Thoracic aorta (tissue), 2 donors: ENCODE measurements at regions not wholly inside any gene's neighbourhood (a gene's known extent, or its start where the extent isn't known, plus 50 kb on each side); places are given as distances from the start of the nearest gene placed in this dataset.

Experiments used
- ATAC-seq: fragments of 150-250 bp; one replicate; pipeline ENCODE4 v1.8.0; 2017; ENCODE audit warnings: low read depth; ENCODE audit not compliant: insufficient number of reproducible peaks, low FRiP score
- DNase-seq: peaks from one replicate; pipeline ENCODE4 v3.0.0-alpha.2; 2020; ENCODE audit warnings: low spot score
- H3K27ac ChIP-seq, 2 donors: fragments of 200-600 bp; sonication (generic); 1 replicate in 1 of 2; 2 replicates in 1 of 2; pipeline ENCODE4 v1.5.1; 2016; ENCODE audit warnings: mild to moderate bottlenecking in 2 of 2, moderate library complexity in 2 of 2
- H3K27me3 ChIP-seq: fragments of 200-600 bp; sonication (generic); replicated peaks from 2 replicates; pipeline ENCODE4 v1.6.0; 2016; ENCODE audit warnings: mild to moderate bottlenecking; ENCODE audit not compliant: insufficient read depth
- H3K36me3 ChIP-seq: fragments of 200-600 bp; sonication (generic); one replicate; pipeline ENCODE4 v1.5.1; 2016
- H3K4me1 ChIP-seq, 2 donors: fragments of 200-600 bp; sonication (generic); 1 replicate in 1 of 2; 2 replicates in 1 of 2; pipeline versions ENCODE4 v1.5.1 to v1.6.0; 2016; ENCODE audit warnings: low read depth in 2 of 2, mild to moderate bottlenecking in 1 of 2; ENCODE audit not compliant: control insufficient read depth in 1 of 2
- H3K4me3 ChIP-seq: fragments of 200-600 bp; sonication (generic); 2 replicates; pipeline ENCODE4 v1.5.1; 2016; ENCODE audit warnings: mild to moderate bottlenecking
- H3K9me3 ChIP-seq: fragments of 200-600 bp; sonication (generic); 2 replicates; pipeline ENCODE4 v1.5.1; 2016
- CTCF ChIP-seq: fragments of 200-600 bp; sonication (generic); IDR thresholded peaks from one replicate; pipeline ENCODE4 v1.5.1; 2019; ENCODE audit warnings: antibody characterized with exemption

GRCh38 chr10:3336673-3337293 is 164.2 kb upstream of the PITRM1 start:
- no peaks in the 10 kb centered on the region for H3K36me3 ChIP-seq
- H3K4me3 ChIP-seq = no peak overlapping the region
- no peaks in the 10 kb centered on the region for H3K9me3 ChIP-seq
- no peaks in the 10 kb centered on the region for H3K4me1 ChIP-seq
- no peak for TF ChIP-seq CTCF
- ATAC-seq (no peak), DNase-seq (no peak)
- no peak overlapping the region for H3K27ac ChIP-seq
- H3K27me3 ChIP-seq = no peaks in the 10 kb centered on the region

GRCh38 chr10:3333426-3333825 is 160.8 kb upstream of the PITRM1 start:
- H3K9me3 ChIP-seq = no peaks in the 10 kb centered on the region
- H3K27me3 ChIP-seq = no peaks in the 10 kb centered on the region
- ATAC-seq (no peak), DNase-seq (no peak)
- TF ChIP-seq CTCF = no peak
- no peaks in the 10 kb centered on the region for H3K4me1 ChIP-seq
- no peaks in the 10 kb centered on the region for H3K36me3 ChIP-seq
- H3K4me3 ChIP-seq = no peak overlapping the region
- H3K27ac ChIP-seq = no peak overlapping the region

- H3K27ac ChIP-seq = no peak overlapping the region
- no peak for DNase-seq
- H3K27me3 ChIP-seq = no peaks in the 10 kb centered on the region
- H3K36me3 ChIP-seq = no peaks in the 10 kb centered on the region
- ATAC-seq = no peak
- H3K9me3 ChIP-seq = no peaks in the 10 kb centered on the region
- H3K4me1 ChIP-seq = no peaks in the 10 kb centered on the region
- no peak overlapping the region for H3K4me3 ChIP-seq
- TF ChIP-seq CTCF = no peak
Measured at GRCh38 chr10:3331690-3332230, 159.2 kb upstream of the PITRM1 start.

GRCh38 chr10:3331187-3331586 is 158.6 kb upstream of the PITRM1 start:
- no peak for ATAC-seq

GRCh38 chr10:3330663-3331062 is 158.1 kb upstream of the PITRM1 start:
- Histone ChIP-seq H3K27ac (no peak overlapping the region), H3K9me3 (no peaks in the 10 kb centered on the region), H3K27me3 (no peaks in the 10 kb centered on the region), H3K4me1 (no peaks in the 10 kb centered on the region), H3K4me3 (no peak overlapping the region), H3K36me3 (no peaks in the 10 kb centered on the region)
- DNase-seq (no peak), ATAC-seq (no peak)
- TF ChIP-seq CTCF = no peak

More at GRCh38 chr10:3331187-3331586, 158.6 kb upstream of the PITRM1 start:
- Histone ChIP-seq H3K36me3 (no peaks in the 10 kb centered on the region), H3K9me3 (no peaks in the 10 kb centered on the region), H3K27ac (no peak overlapping the region), H3K4me1 (no peaks in the 10 kb centered on the region), H3K27me3 (no peaks in the 10 kb centered on the region), H3K4me3 (no peak overlapping the region)
- no peak for TF ChIP-seq CTCF
- no peak for DNase-seq
